Testis (tissue), 2 donors: ENCODE measurements at regions not wholly inside any gene's neighbourhood (a gene's known extent, or its start where the extent isn't known, plus 50 kb on each side); places are given as distances from the start of the nearest gene placed in this dataset.

ENCODE experiments used
- DNase-seq: peaks from one replicate; pipeline ENCODE4 v3.0.0-alpha.2; 2019
- H3K27ac ChIP-seq, 2 donors: fragments of 200-600 bp; sonication (generic); one replicate each; pipeline ENCODE4 v1.5.1; 2019
- H3K27me3 ChIP-seq: fragments of 200-600 bp; sonication (generic); one replicate; pipeline ENCODE4 v1.5.1; 2019
- H3K36me3 ChIP-seq: fragments of 200-600 bp; sonication (generic); one replicate; pipeline ENCODE4 v1.5.1; 2017; ENCODE audit warnings: low read depth; ENCODE audit errors: missing control alignments
- H3K4me1 ChIP-seq: fragments of 200-600 bp; sonication (generic); one replicate; pipeline ENCODE4 v1.5.1; 2019
- H3K4me3 ChIP-seq, 2 donors: fragments of 200-600 bp; sonication (generic); one replicate each; pipeline ENCODE4 v1.5.1; 2017 to 2019
- H3K9me3 ChIP-seq: fragments of 200-600 bp; sonication (generic); one replicate; pipeline ENCODE4 v1.5.1; 2017
- POLR2A ChIP-seq: fragments of 450-650 bp; IDR thresholded peaks from one replicate; pipeline ENCODE4 v1.6.1; 2017; ENCODE audit warnings: antibody characterized with exemption, mild to moderate bottlenecking, moderate library complexity
- WGBS, 2 donors: methylation state at CpG; one replicate each; pipeline ENCODE4 v1.1.5; 2018; 5-methylcytosine and 5-hydroxymethylcytosine counted together
- intact Hi-C: fragments of 100-400 bp; cut with DNase I; formaldehyde crosslinking; loops from one replicate; pipeline ENCODE4 v1.15.1; 2023; ENCODE audit warnings: low total_unique reads
- TF ChIP-seq, protein P1 (sequence below), 3 experiments: fragments of 450-650 bp in 2 of 3; fragments of 200-600 bp in 1 of 3; sonication (generic) in 1 of 3; IDR thresholded peaks; one replicate each; pipeline ENCODE4 v1.5.1; 2016 to 2019; ENCODE audit warnings: antibody characterized with exemption in 3 of 3, mild to moderate bottlenecking in 2 of 3, moderate library complexity in 1 of 3

DNA sequence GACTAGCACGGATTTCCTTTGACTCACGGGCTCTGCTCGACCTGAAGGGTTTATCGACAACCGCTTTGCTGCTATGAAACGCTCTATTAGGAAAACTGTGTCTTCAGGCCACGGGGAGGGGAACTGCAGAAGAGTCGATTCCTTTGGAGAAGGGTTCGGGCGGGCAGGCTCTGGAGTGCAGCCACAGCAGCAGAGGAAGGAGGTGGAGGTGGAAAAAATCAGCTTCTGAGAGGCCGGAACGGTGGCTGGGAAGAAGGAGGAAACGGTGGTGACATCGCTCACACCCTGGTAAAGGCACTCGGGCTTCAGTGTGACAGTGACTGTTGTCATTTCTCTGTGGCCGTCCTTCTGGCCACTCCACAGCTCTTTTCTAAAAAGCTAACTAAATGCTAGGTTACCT, 64.6 kb upstream of the MGMT start:
- TF ChIP-seq, protein P1, sequence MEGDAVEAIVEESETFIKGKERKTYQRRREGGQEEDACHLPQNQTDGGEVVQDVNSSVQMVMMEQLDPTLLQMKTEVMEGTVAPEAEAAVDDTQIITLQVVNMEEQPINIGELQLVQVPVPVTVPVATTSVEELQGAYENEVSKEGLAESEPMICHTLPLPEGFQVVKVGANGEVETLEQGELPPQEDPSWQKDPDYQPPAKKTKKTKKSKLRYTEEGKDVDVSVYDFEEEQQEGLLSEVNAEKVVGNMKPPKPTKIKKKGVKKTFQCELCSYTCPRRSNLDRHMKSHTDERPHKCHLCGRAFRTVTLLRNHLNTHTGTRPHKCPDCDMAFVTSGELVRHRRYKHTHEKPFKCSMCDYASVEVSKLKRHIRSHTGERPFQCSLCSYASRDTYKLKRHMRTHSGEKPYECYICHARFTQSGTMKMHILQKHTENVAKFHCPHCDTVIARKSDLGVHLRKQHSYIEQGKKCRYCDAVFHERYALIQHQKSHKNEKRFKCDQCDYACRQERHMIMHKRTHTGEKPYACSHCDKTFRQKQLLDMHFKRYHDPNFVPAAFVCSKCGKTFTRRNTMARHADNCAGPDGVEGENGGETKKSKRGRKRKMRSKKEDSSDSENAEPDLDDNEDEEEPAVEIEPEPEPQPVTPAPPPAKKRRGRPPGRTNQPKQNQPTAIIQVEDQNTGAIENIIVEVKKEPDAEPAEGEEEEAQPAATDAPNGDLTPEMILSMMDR (IDR thresholded peaks at IDR 0.05), result no peak
- TF ChIP-seq POLR2A, result no peak
- DNase-seq, result no peak
- WGBS, 2 donors, result 91 to 93% methylated on average over 16 of the region's 16 CpGs
- Histone ChIP-seq H3K9me3 (no peaks in the 10 kb centered on the region), H3K4me3 (no peak overlapping the region), H3K27ac (no peak overlapping the region), H3K27me3 (no peaks in the 10 kb centered on the region), H3K4me1 (no peaks in the 10 kb centered on the region), H3K36me3 (no peaks in the 10 kb centered on the region)
- intact Hi-C loops, result no loop called here

DNA sequence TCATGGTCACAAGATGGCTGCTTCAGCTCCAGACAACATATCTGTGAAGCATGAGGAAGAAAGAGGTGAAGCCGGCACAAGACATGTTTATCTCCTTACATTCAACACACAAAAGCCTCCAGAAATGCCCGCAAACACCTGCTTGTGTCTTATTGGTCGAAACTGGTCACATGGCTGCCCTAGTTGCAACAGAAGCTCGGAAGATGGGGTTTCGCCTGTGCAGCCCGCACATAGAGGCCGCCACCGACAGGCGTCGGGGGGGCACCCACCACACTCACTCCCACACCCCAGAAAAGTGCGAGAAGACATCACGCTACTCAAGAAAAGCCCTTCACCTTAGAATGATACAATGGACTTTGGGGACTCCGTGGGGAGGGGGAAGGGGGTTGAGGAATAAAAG, 63.0 kb upstream of the MGMT start:
- 36 to 81% methylated on average over 13 of the region's 13 CpGs for WGBS, 2 donors
- Histone ChIP-seq H3K27ac (no peak overlapping the region), H3K4me3 (peak overlapping the region; percentile 12 to 35), H3K27me3 (no peaks in the 10 kb centered on the region), H3K4me1 (no peaks in the 10 kb centered on the region), H3K9me3 (no peaks in the 10 kb centered on the region), H3K36me3 (no peaks in the 10 kb centered on the region)
- TF ChIP-seq, protein P1 (IDR thresholded peaks at IDR 0.05), result no peak
- TF ChIP-seq POLR2A, result no peak
- DNase-seq, result peak; percentile 69
- intact Hi-C loops, result no loop called here

DNA sequence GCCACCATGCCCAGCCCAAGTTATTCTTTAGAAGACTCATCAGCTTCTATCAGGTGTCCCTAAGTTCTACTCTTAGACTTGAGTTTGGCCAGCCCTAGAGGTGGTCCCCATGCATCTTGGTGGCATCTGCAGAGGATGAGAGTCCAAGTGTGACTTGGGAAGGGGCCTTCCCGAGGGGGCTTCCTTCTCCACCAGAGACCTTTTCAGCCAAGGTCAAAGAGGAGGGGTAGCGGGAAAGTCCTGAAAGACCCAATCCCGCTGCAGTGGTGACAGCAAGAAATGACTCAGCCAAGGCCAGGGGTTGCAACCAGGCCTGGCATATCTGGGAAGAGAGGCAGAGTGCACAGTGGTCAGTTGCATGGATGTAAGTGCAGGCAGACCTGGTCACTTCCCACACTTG, 61.7 kb upstream of the MGMT start:
- TF ChIP-seq, protein P1 (IDR thresholded peaks at IDR 0.05), result no peak
- TF ChIP-seq POLR2A, result no peak
- H3K27me3 ChIP-seq, result no peaks in the 10 kb centered on the region
- 87 to 93% methylated on average over 3 of the region's 3 CpGs for WGBS, 2 donors

DNA sequence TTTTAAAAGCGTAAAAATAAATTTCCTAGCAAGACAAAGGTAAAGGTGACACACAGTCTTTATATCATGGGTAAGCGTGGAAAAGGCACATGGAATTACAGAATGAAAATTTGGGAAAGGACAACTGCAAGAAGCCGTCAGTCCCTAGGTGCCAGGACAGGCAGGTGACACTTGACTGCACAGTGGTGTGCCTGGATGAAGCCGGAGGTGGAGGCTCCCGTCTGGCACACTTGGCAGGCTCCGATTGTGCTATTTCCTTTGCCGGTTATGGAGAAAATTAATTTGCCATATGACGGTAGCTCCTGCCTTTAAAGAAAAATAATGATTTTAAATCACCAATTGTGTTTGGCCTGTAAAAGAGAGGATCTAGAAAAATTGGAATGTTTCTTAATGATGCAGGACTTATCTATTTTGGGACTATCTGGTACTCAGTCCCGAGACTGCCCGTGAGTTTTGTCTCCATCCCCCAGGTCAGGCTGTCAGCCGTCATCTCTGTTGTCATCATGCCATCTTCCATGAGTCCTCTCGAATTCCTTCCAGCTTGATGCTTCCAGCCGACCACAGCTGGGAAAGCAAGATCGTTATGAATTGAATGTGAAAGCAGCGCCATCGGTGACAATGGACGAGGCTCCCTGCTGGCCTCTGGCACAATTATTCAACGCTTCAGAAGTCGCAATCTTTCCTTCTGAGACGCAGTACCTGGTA, 56.2 kb upstream of the MGMT start:
- DNase-seq, result no peak
- 75 to 77% methylated on average over 20 of the region's 20 CpGs for WGBS, 2 donors
- intact Hi-C loops, result no loop called here

More for the DNA sequence above, 61.7 kb upstream of the MGMT start:
- H3K4me3 ChIP-seq, result no peak overlapping the region
- no peaks in the 10 kb centered on the region for H3K4me1 ChIP-seq
- no peak overlapping the region for H3K27ac ChIP-seq
- intact Hi-C loops, result no loop called here
- no peak for DNase-seq
- H3K36me3 ChIP-seq, result no peaks in the 10 kb centered on the region
- H3K9me3 ChIP-seq, result no peaks in the 10 kb centered on the region

DNA sequence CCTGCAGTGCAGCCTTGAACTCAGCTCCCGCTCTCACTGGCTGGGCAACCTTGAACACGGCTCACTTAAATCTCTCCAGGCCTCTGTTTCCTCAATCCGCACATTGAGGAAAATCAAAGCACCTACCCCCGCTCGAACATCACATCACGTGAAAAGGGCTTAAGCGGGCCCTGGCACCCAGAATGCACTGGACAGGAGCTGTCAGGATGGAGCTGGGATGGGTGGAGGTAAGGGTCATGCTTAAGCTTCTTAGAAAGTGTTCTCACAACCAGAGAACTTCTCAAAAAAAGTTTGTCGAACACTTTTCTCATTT, 55.7 kb upstream of the MGMT start:
- H3K36me3 ChIP-seq, result no peaks in the 10 kb centered on the region
- H3K4me3 ChIP-seq, result no peak overlapping the region
- no peak for DNase-seq
- H3K4me1 ChIP-seq, result no peaks in the 10 kb centered on the region
- no peaks in the 10 kb centered on the region for H3K9me3 ChIP-seq
- intact Hi-C loops, result no loop called here
- H3K27me3 ChIP-seq, result no peaks in the 10 kb centered on the region
- no peak for TF ChIP-seq POLR2A
- TF ChIP-seq, protein P1 (IDR thresholded peaks at IDR 0.05), result no peak
- H3K27ac ChIP-seq, result no peak overlapping the region
- WGBS, 2 donors, result 91 to 96% methylated on average over 8 of the region's 8 CpGs

More for the DNA sequence above, 56.2 kb upstream of the MGMT start:
- Histone ChIP-seq H3K36me3 (no peaks in the 10 kb centered on the region), H3K27me3 (no peaks in the 10 kb centered on the region), H3K4me3 (no peak overlapping the region), H3K4me1 (no peaks in the 10 kb centered on the region), H3K9me3 (no peaks in the 10 kb centered on the region), H3K27ac (no peak overlapping the region)
- TF ChIP-seq POLR2A, result no peak
